ENCODE measurements at regions not wholly inside any gene's neighbourhood (a gene's known extent, or its start where the extent isn't known, plus 50 kb on each side); places are given as distances from the start of the nearest gene placed in this dataset.

- TF ChIP-seq CTCF (IDR thresholded peaks at IDR 0.05; ENCODE audit: control extremely low read depth in 1 of 3, insufficient read depth in 1 of 3, low read depth in 1 of 3, low read length in 3 of 3) = no peak
- no peak for TF ChIP-seq POLR2AphosphoS5 (IDR thresholded peaks at IDR 0.05; ENCODE audit: low read depth, low read length)
- TF ChIP-seq EP300 (IDR thresholded peaks at IDR 0.05; ENCODE audit: borderline replicate concordance in 1 of 2, low read depth in 2 of 2, low read length in 2 of 2) = no peak
- no peak for TF ChIP-seq POLR2A (IDR thresholded peaks at IDR 0.05; ENCODE audit: control extremely low read depth in 1 of 2, low read depth in 2 of 2, low read length in 2 of 2)
- TF ChIP-seq SP4 (IDR thresholded peaks at IDR 0.05; ENCODE audit: low read length) = no peak
- TF ChIP-seq EGR1 (IDR thresholded peaks at IDR 0.05; ENCODE audit: borderline replicate concordance, low read depth, low read length) = no peak
- no peak for TF ChIP-seq SAP30 (IDR thresholded peaks at IDR 0.05; ENCODE audit: insufficient read depth, insufficient replicate concordance, low read length)
- TF ChIP-seq KDM1A (IDR thresholded peaks at IDR 0.05; ENCODE audit: borderline replicate concordance, low read length) = no peak
- no peak for TF ChIP-seq EZH2 (IDR thresholded peaks at IDR 0.05; ENCODE audit: low read depth, low read length, severe bottlenecking)
- no peak for TF ChIP-seq RAD21 (IDR thresholded peaks at IDR 0.05 in 1 of 2, conservative IDR thresholded peaks at IDR 0.05 in 1 of 2; ENCODE audit: low read depth in 2 of 2, low read length in 2 of 2)
Observed at GRCh38 chr10:30704026-30704600, 74.6 kb upstream of the LYZL2 start.

Measured in H1 (cell line).